ENCODE measurements at regions not wholly inside any gene's neighbourhood (a gene's known extent, or its start where the extent isn't known, plus 50 kb on each side); places are given as distances from the start of the nearest gene placed in this dataset.
"Not testable (repeated sequence)": the region's sequence is repeated elsewhere in the genome, so short reads cannot be mapped to it uniquely, and the experiment has no call there.

DNA sequence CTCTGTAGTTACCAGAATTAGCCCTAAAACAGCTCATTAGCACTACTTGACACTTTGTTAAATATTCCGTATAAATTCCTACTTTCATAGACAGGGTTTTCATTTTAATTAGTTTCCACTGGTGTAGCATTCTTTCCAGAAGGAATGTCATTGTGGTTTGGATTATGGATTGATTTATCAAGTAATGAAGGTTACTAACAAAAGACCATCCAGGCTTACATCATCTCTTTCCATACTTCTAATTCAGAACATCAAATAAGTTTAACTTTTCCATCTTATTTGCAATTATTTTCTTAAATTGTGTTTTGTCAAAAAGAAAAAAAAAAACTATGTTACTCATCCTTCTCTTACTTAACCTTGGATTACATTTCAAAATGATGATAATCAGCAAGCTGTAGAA lies 231.8 kb upstream of the SPOPL start:
- Histone ChIP-seq H3K4me2 (no peak overlapping the region), H3K27ac (ENCODE audit: low read depth) (no peak overlapping the region), H2AFZ (no peak overlapping the region), H3K4me1 (ENCODE audit: insufficient read depth) (peaks cover 17% of the 10 kb centered on the region), H3K9me2 (ENCODE audit: insufficient read depth) (no peaks in the 10 kb centered on the region), H3F3A (replicated peaks; ENCODE audit: low read depth) (no peaks in the 10 kb centered on the region; the same call in 1 of the 2 replicates), H3K4me3 (no peak overlapping the region), H3K27me3 (ENCODE audit: insufficient read depth) (no peaks in the 10 kb centered on the region), H3K79me2 (replicated peaks; ENCODE audit: insufficient read depth) (no peaks in the 10 kb centered on the region), H4K20me1 (replicated peaks; ENCODE audit: insufficient read depth) (no peaks in the 10 kb centered on the region), H3K36me3 (ENCODE audit: insufficient read depth) (no peaks in the 10 kb centered on the region)
- Mint-ChIP-seq H3K9me3 (peaks cover 9% of the 10 kb centered on the region; the same call in 2 of the 3 replicates), H3K4me1 (peaks cover 47% of the 10 kb centered on the region), H3K27me3 (ENCODE audit: insufficient read depth, low read depth, poor library complexity) (peaks cover 2% of the 10 kb centered on the region), H3K4me3 (no peak overlapping the region), H3K36me3 (ENCODE audit: low read depth) (peaks cover 14% of the 10 kb centered on the region), H3K27ac (no peak overlapping the region)
- ATAC-seq (no peak), DNase-seq (ENCODE audit: low spot score) (no peak)
- no peak for TF ChIP-seq ZNF114 (CRISPR knock-in tag; IDR thresholded peaks at IDR 0.05)
- TF ChIP-seq, protein P1, sequence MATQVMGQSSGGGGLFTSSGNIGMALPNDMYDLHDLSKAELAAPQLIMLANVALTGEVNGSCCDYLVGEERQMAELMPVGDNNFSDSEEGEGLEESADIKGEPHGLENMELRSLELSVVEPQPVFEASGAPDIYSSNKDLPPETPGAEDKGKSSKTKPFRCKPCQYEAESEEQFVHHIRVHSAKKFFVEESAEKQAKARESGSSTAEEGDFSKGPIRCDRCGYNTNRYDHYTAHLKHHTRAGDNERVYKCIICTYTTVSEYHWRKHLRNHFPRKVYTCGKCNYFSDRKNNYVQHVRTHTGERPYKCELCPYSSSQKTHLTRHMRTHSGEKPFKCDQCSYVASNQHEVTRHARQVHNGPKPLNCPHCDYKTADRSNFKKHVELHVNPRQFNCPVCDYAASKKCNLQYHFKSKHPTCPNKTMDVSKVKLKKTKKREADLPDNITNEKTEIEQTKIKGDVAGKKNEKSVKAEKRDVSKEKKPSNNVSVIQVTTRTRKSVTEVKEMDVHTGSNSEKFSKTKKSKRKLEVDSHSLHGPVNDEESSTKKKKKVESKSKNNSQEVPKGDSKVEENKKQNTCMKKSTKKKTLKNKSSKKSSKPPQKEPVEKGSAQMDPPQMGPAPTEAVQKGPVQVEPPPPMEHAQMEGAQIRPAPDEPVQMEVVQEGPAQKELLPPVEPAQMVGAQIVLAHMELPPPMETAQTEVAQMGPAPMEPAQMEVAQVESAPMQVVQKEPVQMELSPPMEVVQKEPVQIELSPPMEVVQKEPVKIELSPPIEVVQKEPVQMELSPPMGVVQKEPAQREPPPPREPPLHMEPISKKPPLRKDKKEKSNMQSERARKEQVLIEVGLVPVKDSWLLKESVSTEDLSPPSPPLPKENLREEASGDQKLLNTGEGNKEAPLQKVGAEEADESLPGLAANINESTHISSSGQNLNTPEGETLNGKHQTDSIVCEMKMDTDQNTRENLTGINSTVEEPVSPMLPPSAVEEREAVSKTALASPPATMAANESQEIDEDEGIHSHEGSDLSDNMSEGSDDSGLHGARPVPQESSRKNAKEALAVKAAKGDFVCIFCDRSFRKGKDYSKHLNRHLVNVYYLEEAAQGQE (IDR thresholded peaks at IDR 0.05; ENCODE audit: unreplicated experiment) = no peak

DNA sequence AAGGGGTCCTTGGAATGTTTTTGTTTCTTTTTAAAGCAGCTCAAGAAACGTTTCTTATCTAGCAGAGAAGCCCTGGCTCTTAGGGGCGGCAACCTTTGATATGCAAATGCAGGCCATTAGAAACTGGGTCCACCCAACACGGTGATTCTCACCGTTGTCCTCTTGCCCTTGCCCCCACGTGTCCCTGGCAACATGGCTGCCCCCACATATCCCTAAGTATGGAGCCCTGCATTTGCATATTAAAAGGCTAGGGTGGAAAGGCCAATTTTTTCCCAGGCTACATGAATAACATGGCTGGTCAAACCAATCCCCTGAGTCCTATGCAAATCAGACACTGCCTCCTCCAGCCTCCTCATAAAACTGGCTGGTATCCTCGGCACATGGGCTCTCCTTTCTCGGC lies 230.1 kb upstream of the SPOPL start:
- Histone ChIP-seq H3K27me3 (ENCODE audit: insufficient read depth) (no peaks in the 10 kb centered on the region), H3K4me1 (ENCODE audit: insufficient read depth) (peaks cover 34% of the 10 kb centered on the region), H3K9me2 (ENCODE audit: insufficient read depth) (no peaks in the 10 kb centered on the region), H3K79me2 (replicated peaks; ENCODE audit: insufficient read depth) (no peaks in the 10 kb centered on the region), H3K36me3 (ENCODE audit: insufficient read depth) (no peaks in the 10 kb centered on the region), H3K4me2 (peak overlapping the region; percentile 14; the same call in 1 of the 2 replicates), H3F3A (replicated peaks; ENCODE audit: low read depth) (no peaks in the 10 kb centered on the region; the same call in 1 of the 2 replicates), H4K20me1 (replicated peaks; ENCODE audit: insufficient read depth) (no peaks in the 10 kb centered on the region), H3K27ac (ENCODE audit: low read depth) (peak overlapping the region; percentile 50; the same call in 1 of the 2 replicates), H2AFZ (no peak overlapping the region), H3K4me3 (no peak overlapping the region)
- Mint-ChIP-seq H3K27me3 (ENCODE audit: insufficient read depth, low read depth, poor library complexity) (peaks cover 2% of the 10 kb centered on the region), H3K36me3 (ENCODE audit: low read depth) (peaks cover 14% of the 10 kb centered on the region), H3K4me1 (peaks cover 63% of the 10 kb centered on the region), H3K4me3 (no peak overlapping the region), H3K9me3 (peaks cover 9% of the 10 kb centered on the region; the same call in 2 of the 3 replicates), H3K27ac (peak overlapping the region; percentile 63; the same call in 1 of the 2 replicates)
- peak; percentile 80 for ATAC-seq
- TF ChIP-seq NANOG (IDR thresholded peaks at IDR 0.05; ENCODE audit: borderline replicate concordance) = no peak
- 0 out of 2 replicates have a peak, but pooled peaks have one; percentile 38 for TF ChIP-seq CREB1 (CRISPR knock-in tag; IDR thresholded peaks at IDR 0.05; ENCODE audit: low read depth)
- DNase-seq (ENCODE audit: low spot score) = peak; percentile 73

DNA sequence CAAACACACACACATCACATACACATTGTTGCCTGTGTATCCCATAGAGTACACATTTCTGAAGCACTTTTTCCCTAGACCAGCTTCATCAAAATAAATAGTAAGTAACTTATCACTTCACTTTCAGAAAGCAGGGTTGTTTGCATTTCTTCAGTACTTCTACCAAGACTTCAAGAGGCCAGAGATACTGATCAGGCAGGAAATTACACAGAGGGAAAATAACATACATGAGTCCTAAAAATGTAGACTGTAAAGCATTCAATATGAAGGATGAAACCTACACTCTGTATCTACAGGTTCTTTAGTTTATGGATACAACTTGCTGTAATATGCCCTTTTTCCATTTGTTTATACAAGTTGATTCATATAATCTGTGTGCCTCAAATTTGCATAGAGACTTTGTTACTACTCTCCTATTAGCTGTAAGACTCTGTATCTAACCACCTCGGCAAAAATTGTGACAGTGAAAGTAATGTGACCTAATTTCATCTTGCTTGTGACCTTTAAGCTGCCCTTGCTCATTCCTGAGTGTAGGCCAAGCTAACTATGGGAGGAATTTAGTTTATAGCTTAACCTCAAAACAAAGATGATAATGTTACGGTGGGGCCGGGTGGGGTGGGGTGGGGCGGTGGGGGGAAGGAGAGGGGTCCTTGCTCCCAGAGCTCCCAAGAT lies 228.9 kb upstream of the SPOPL start:
- no peak overlapping the region for H3K27ac Mint-ChIP-seq
- H3K4me1 Mint-ChIP-seq = peaks cover 64% of the 10 kb centered on the region
- H3K79me2 ChIP-seq (replicated peaks; ENCODE audit: insufficient read depth) = no peaks in the 10 kb centered on the region
- DNase-seq (ENCODE audit: low spot score) = no peak
- peaks cover 9% of the 10 kb centered on the region; the same call in 2 of the 3 replicates for H3K9me3 Mint-ChIP-seq
- no peaks in the 10 kb centered on the region for H3K36me3 ChIP-seq (ENCODE audit: insufficient read depth)
- H4K20me1 ChIP-seq (replicated peaks; ENCODE audit: insufficient read depth) = no peaks in the 10 kb centered on the region
- no peak overlapping the region for H3K4me3 ChIP-seq
- no peak overlapping the region for H3K27ac ChIP-seq (ENCODE audit: low read depth)
- H3K4me3 Mint-ChIP-seq = no peak overlapping the region
- peaks cover 2% of the 10 kb centered on the region for H3K27me3 Mint-ChIP-seq (ENCODE audit: insufficient read depth, low read depth, poor library complexity)
- peaks cover 37% of the 10 kb centered on the region for H3K4me1 ChIP-seq (ENCODE audit: insufficient read depth)
- no peaks in the 10 kb centered on the region for H3K27me3 ChIP-seq (ENCODE audit: insufficient read depth)
- H3K36me3 Mint-ChIP-seq (ENCODE audit: low read depth) = peaks cover 14% of the 10 kb centered on the region
- no peak overlapping the region for H2AFZ ChIP-seq
- H3K9me2 ChIP-seq (ENCODE audit: insufficient read depth) = no peaks in the 10 kb centered on the region
- no peaks in the 10 kb centered on the region; the same call in 1 of the 2 replicates for H3F3A ChIP-seq (replicated peaks; ENCODE audit: low read depth)
- TF ChIP-seq CREB1 (CRISPR knock-in tag; IDR thresholded peaks at IDR 0.05; ENCODE audit: low read depth) = no peak
- no peak for TF ChIP-seq POLR2AphosphoS5 (IDR thresholded peaks at IDR 0.05; ENCODE audit: low read depth)
- TF ChIP-seq, protein P2, sequence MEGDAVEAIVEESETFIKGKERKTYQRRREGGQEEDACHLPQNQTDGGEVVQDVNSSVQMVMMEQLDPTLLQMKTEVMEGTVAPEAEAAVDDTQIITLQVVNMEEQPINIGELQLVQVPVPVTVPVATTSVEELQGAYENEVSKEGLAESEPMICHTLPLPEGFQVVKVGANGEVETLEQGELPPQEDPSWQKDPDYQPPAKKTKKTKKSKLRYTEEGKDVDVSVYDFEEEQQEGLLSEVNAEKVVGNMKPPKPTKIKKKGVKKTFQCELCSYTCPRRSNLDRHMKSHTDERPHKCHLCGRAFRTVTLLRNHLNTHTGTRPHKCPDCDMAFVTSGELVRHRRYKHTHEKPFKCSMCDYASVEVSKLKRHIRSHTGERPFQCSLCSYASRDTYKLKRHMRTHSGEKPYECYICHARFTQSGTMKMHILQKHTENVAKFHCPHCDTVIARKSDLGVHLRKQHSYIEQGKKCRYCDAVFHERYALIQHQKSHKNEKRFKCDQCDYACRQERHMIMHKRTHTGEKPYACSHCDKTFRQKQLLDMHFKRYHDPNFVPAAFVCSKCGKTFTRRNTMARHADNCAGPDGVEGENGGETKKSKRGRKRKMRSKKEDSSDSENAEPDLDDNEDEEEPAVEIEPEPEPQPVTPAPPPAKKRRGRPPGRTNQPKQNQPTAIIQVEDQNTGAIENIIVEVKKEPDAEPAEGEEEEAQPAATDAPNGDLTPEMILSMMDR (conservative IDR thresholded peaks at IDR 0.05; ENCODE audit: low read depth in 2 of 2) = no peak
- TF ChIP-seq NANOG (IDR thresholded peaks at IDR 0.05; ENCODE audit: borderline replicate concordance) = no peak
- ATAC-seq = no peak
- H3K4me2 ChIP-seq = no peak overlapping the region

DNA sequence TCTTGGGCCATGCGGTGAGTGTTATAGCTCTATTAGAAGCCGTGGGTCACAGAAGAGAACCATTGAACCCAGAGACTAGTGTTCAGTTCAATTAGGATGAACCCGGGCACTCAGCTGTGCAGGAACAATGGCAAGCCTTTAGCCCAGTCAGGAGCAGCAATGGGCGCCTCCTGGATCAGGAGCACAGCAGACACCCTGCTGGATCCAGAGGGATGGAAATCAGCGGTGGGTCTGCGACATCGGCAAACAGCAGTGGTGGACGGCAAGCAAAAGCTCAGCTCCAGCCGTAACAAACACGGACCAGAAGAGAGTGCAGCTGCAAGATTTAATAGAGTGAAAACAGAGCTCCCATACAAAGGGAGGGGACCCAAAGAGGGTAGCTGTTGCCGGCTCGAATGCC lies 228.3 kb upstream of the SPOPL start:
- H3F3A ChIP-seq (replicated peaks; ENCODE audit: low read depth); ATAC-seq; H3K36me3 ChIP-seq (ENCODE audit: insufficient read depth); H2AFZ ChIP-seq; H4K20me1 ChIP-seq (replicated peaks; ENCODE audit: insufficient read depth); H3K27ac ChIP-seq (ENCODE audit: low read depth); H3K9me2 ChIP-seq (ENCODE audit: insufficient read depth); H3K4me3 Mint-ChIP-seq; H3K27me3 Mint-ChIP-seq (ENCODE audit: insufficient read depth, low read depth, poor library complexity); H3K27me3 ChIP-seq (ENCODE audit: insufficient read depth); DNase-seq (ENCODE audit: low spot score); H3K4me2 ChIP-seq; H3K27ac Mint-ChIP-seq; H3K4me3 ChIP-seq; H3K79me2 ChIP-seq (replicated peaks; ENCODE audit: insufficient read depth); H3K9me3 Mint-ChIP-seq: not testable (repeated sequence)
- peaks cover 40% of the 10 kb centered on the region for H3K4me1 ChIP-seq (ENCODE audit: insufficient read depth)
- Mint-ChIP-seq H3K4me1 (peaks cover 61% of the 10 kb centered on the region), H3K36me3 (ENCODE audit: low read depth) (peaks cover 14% of the 10 kb centered on the region)

All from GM23338 (cell line).